Astrocyte (in vitro differentiated cells and primary cell): ENCODE measurements at regions not wholly inside any gene's neighbourhood (a gene's known extent, or its start where the extent isn't known, plus 50 kb on each side); places are given as distances from the start of the nearest gene placed in this dataset.

Source experiments
- DNase-seq: peaks from one replicate; pipeline ENCODE4 v3.0.0-alpha.2; 2010; ENCODE audit warnings: low read depth
- FAIRE-seq: peaks from 2 replicates; lab custom pipeline; 2011; peaks lifted over from hg19 to GRCh38; lab: Jason Lieb, UNC
- H2AFZ ChIP-seq: 2 replicates; pipeline ENCODE4 v1.6.0; 2012; ENCODE audit warnings: low read depth, low read length, inconsistent platforms
- H3K27ac ChIP-seq: 2 replicates; pipeline ENCODE4 v1.5.1; 2011; ENCODE audit warnings: low read depth, low read length, inconsistent platforms
- H3K27me3 ChIP-seq: 2 replicates; pipeline ENCODE4 v1.6.0; 2011; ENCODE audit warnings: low read length, inconsistent platforms; ENCODE audit not compliant: insufficient read depth
- H3K36me3 ChIP-seq: 2 replicates; pipeline ENCODE4 v1.5.1; 2011; ENCODE audit warnings: low read length, inconsistent platforms; ENCODE audit not compliant: insufficient read depth
- H3K4me1 ChIP-seq: 2 replicates; pipeline ENCODE4 v1.5.1; 2011; ENCODE audit warnings: low read length, inconsistent platforms; ENCODE audit not compliant: insufficient read depth
- H3K4me2 ChIP-seq: 2 replicates; pipeline ENCODE4 v1.6.0; 2012; ENCODE audit warnings: low read length, inconsistent platforms
- H3K4me3 ChIP-seq: 2 replicates; pipeline ENCODE4 v1.5.1; 2011; ENCODE audit warnings: low read depth, mild to moderate bottlenecking, low read length, inconsistent platforms; ENCODE audit not compliant: insufficient read depth
- H3K79me2 ChIP-seq: 2 replicates; pipeline ENCODE4 v1.6.0; 2012; ENCODE audit warnings: mild to moderate bottlenecking, low read length, inconsistent platforms; ENCODE audit not compliant: insufficient read depth
- H3K9ac ChIP-seq: 2 replicates; pipeline ENCODE4 v1.6.0; 2012; ENCODE audit warnings: mild to moderate bottlenecking, low read length, inconsistent platforms
- H3K9me3 ChIP-seq: 2 replicates; pipeline ENCODE4 v1.5.1; 2012; ENCODE audit warnings: low read depth, mild to moderate bottlenecking, low read length, inconsistent platforms; ENCODE audit not compliant: insufficient read depth
- H4K20me1 ChIP-seq: 2 replicates; pipeline ENCODE4 v1.6.0; 2012; ENCODE audit warnings: low read length, inconsistent platforms; ENCODE audit not compliant: insufficient read depth
- H3K27ac Mint-ChIP-seq: one replicate; pipeline ENCODE4 v1.8.0; 2021; ENCODE audit warnings: mild to moderate bottlenecking, mixed read lengths; ENCODE audit not compliant: unreplicated experiment
- H3K27me3 Mint-ChIP-seq: one replicate; pipeline ENCODE4 v1.8.0; 2021; ENCODE audit warnings: low read depth, mixed read lengths; ENCODE audit not compliant: unreplicated experiment
- H3K36me3 Mint-ChIP-seq: one replicate; pipeline ENCODE4 v1.8.0; 2021; ENCODE audit warnings: low read depth, mixed read lengths; ENCODE audit not compliant: unreplicated experiment
- H3K4me1 Mint-ChIP-seq: one replicate; pipeline ENCODE4 v1.8.0; 2021; ENCODE audit warnings: low read depth, mixed read lengths; ENCODE audit not compliant: unreplicated experiment
- H3K4me3 Mint-ChIP-seq: one replicate; pipeline ENCODE4 v1.8.0; 2021; ENCODE audit warnings: mild to moderate bottlenecking, moderate library complexity, mixed read lengths; ENCODE audit not compliant: unreplicated experiment
- H3K9me3 Mint-ChIP-seq: one replicate; pipeline ENCODE4 v1.8.0; 2021; ENCODE audit warnings: mild to moderate bottlenecking, mixed read lengths; ENCODE audit not compliant: unreplicated experiment
- CTCF ChIP-seq: IDR thresholded peaks from 2 replicates; pipeline ENCODE4 v1.5.1; 2011; ENCODE audit warnings: low read depth, mild to moderate bottlenecking, inconsistent platforms, low read length, moderate library complexity; ENCODE audit not compliant: insufficient read depth
- EZH2 ChIP-seq: IDR thresholded peaks from 2 replicates; pipeline ENCODE4 v1.6.1; 2012; ENCODE audit warnings: mild to moderate bottlenecking, low read length, inconsistent platforms; ENCODE audit not compliant: insufficient read depth

- Histone ChIP-seq H3K4me3 (no peak overlapping the region), H2AFZ (no peak overlapping the region), H3K4me2 (no peak overlapping the region), H3K4me1 (no peaks in the 10 kb centered on the region), H3K27me3 (peaks cover 2% of the 10 kb centered on the region), H3K36me3 (no peaks in the 10 kb centered on the region), H4K20me1 (no peaks in the 10 kb centered on the region), H3K9ac (no peak overlapping the region), H3K9me3 (no peaks in the 10 kb centered on the region), H3K79me2 (no peaks in the 10 kb centered on the region), H3K27ac (no peak overlapping the region)
- Mint-ChIP-seq H3K9me3 (peaks cover 2% of the 10 kb centered on the region), H3K4me3 (no peak overlapping the region), H3K4me1 (no peaks in the 10 kb centered on the region), H3K27ac (no peak overlapping the region), H3K36me3 (no peaks in the 10 kb centered on the region), H3K27me3 (peaks cover 3% of the 10 kb centered on the region)
- no peak for FAIRE-seq
- no peak for DNase-seq
- TF ChIP-seq CTCF (no peak), EZH2 (no peak)
These were observed 102.5 kb upstream of the ARID2 start for GRCh38 chr12:45626965-45627364.

GRCh38 chr12:45627407-45628069, 102.0 kb upstream of the ARID2 start:
- no peak overlapping the region for H3K4me3 Mint-ChIP-seq
- H3K36me3 Mint-ChIP-seq, result no peaks in the 10 kb centered on the region
- Histone ChIP-seq H3K79me2 (no peaks in the 10 kb centered on the region), H4K20me1 (no peaks in the 10 kb centered on the region), H3K27ac (no peak overlapping the region), H3K9me3 (no peaks in the 10 kb centered on the region), H2AFZ (no peak overlapping the region), H3K4me1 (no peaks in the 10 kb centered on the region), H3K4me3 (no peak overlapping the region), H3K4me2 (no peak overlapping the region), H3K27me3 (peaks cover 2% of the 10 kb centered on the region), H3K9ac (no peak overlapping the region), H3K36me3 (no peaks in the 10 kb centered on the region)
- peaks cover 3% of the 10 kb centered on the region for H3K27me3 Mint-ChIP-seq
- TF ChIP-seq EZH2 (no peak), CTCF (no peak)
- H3K4me1 Mint-ChIP-seq, result no peaks in the 10 kb centered on the region
- no peak overlapping the region for H3K27ac Mint-ChIP-seq
- no peak for DNase-seq
- no peak for FAIRE-seq
- H3K9me3 Mint-ChIP-seq, result peaks cover 2% of the 10 kb centered on the region

GRCh38 chr12:45629292-45629691, 100.2 kb upstream of the ARID2 start:
- Mint-ChIP-seq H3K9me3 (peaks cover 2% of the 10 kb centered on the region), H3K4me1 (no peaks in the 10 kb centered on the region), H3K36me3 (no peaks in the 10 kb centered on the region), H3K4me3 (no peak overlapping the region), H3K27me3 (peaks cover 3% of the 10 kb centered on the region), H3K27ac (no peak overlapping the region)
- no peak for DNase-seq
- Histone ChIP-seq H3K4me1 (no peaks in the 10 kb centered on the region), H3K4me2 (no peak overlapping the region), H3K36me3 (no peaks in the 10 kb centered on the region), H3K4me3 (no peak overlapping the region), H3K9ac (no peak overlapping the region), H2AFZ (no peak overlapping the region), H3K27ac (no peak overlapping the region), H3K9me3 (no peaks in the 10 kb centered on the region), H3K27me3 (peaks cover 2% of the 10 kb centered on the region), H4K20me1 (no peaks in the 10 kb centered on the region), H3K79me2 (no peaks in the 10 kb centered on the region)
- FAIRE-seq, result no peak
- TF ChIP-seq CTCF (no peak), EZH2 (no peak)
